ENCODE measurements at regions not wholly inside any gene's neighbourhood (a gene's known extent, or its start where the extent isn't known, plus 50 kb on each side); places are given as distances from the start of the nearest gene placed in this dataset.

GRCh38 chr4:34922325-34922724, 1322.0 kb downstream of the ARAP2 start:
- H3K79me2 ChIP-seq (ENCODE audit: control insufficient read depth in 1 of 2, insufficient read depth in 2 of 2, low read length in 2 of 2) = no peaks in the 10 kb centered on the region
- H3K18ac ChIP-seq (ENCODE audit: extremely low read depth, low read length) = no peak overlapping the region
- H2BK12ac ChIP-seq (ENCODE audit: low read depth, low read length) = no peak overlapping the region
- FAIRE-seq (no peak), DNase-seq (ENCODE audit: low read depth in 1 of 2, low spot score in 2 of 2) (no peak)
- no peak overlapping the region for H4K91ac ChIP-seq (replicated peaks; ENCODE audit: insufficient read length, low read length)
- 90% methylated on average over 2 of the region's 2 CpGs; no CpG with 5 or more reads in 1 of the 2 experiments for WGBS, 2 experiments (ENCODE audit: extremely low coverage in 1 of 2, insufficient coverage in 1 of 2, insufficient read length in 1 of 2, insufficient replicate concordance in 2 of 2, low coverage in 1 of 2, low lambda C conversion rate in 2 of 2, missing lambda C conversion rate in 1 of 2)
- H3K4ac ChIP-seq (replicated peaks; ENCODE audit: insufficient read length, low read depth, low read length) = no peak overlapping the region
- ChIA-PET CTCF (ENCODE audit: partially characterized antibody) (no interaction called here), POLR2A (ENCODE audit: partially characterized antibody) (no interaction called here)
- no peak overlapping the region for H2BK20ac ChIP-seq (ENCODE audit: low read length)
- H3K27ac ChIP-seq (ENCODE audit: low read depth, low read length) = no peak overlapping the region
- H3K56ac ChIP-seq (replicated peaks; ENCODE audit: insufficient read length, low read depth, low read length) = no peak overlapping the region
- H3K9ac ChIP-seq (replicated peaks in 1 of 4; ENCODE audit: extremely low read depth in 1 of 4, low read depth in 3 of 4, low read length in 3 of 4) = no peak overlapping the region
- H3K14ac ChIP-seq (ENCODE audit: insufficient read length) = no peak overlapping the region
- H3K4me2 ChIP-seq (ENCODE audit: insufficient read depth in 1 of 2, low read depth in 2 of 2, low read length in 2 of 2) = no peak overlapping the region
- no peak overlapping the region for H3K23ac ChIP-seq (ENCODE audit: insufficient read length)
- no peak overlapping the region for H3K4me3 ChIP-seq (ENCODE audit: extremely low read depth in 1 of 4, insufficient read depth in 2 of 4, low read depth in 3 of 4, low read length in 4 of 4)
- no peak overlapping the region for H2AK5ac ChIP-seq (ENCODE audit: low read depth, low read length)
- no peak overlapping the region for H2BK120ac ChIP-seq (replicated peaks; ENCODE audit: low read depth, low read length)
- H2AFZ ChIP-seq (ENCODE audit: low read length) = no peak overlapping the region
- no peaks in the 10 kb centered on the region for H3K23me2 ChIP-seq (ENCODE audit: low read depth, low read length)
- no peaks in the 10 kb centered on the region for H4K20me1 ChIP-seq (replicated peaks in 1 of 2; ENCODE audit: control insufficient read depth in 1 of 2, insufficient read depth in 2 of 2, low read length in 2 of 2)
- no peak overlapping the region for H4K8ac ChIP-seq (ENCODE audit: extremely low read depth, insufficient read depth, low read length)
- no peaks in the 10 kb centered on the region for H3K36me3 ChIP-seq (ENCODE audit: control insufficient read depth in 2 of 4, insufficient read depth in 4 of 4, low read length in 3 of 4)
- no peak overlapping the region for H4K5ac ChIP-seq (ENCODE audit: insufficient read length, low read depth, low read length)
- H3K79me1 ChIP-seq (ENCODE audit: low read depth, low read length) = no peaks in the 10 kb centered on the region
- no peaks in the 10 kb centered on the region for H3K9me3 ChIP-seq (ENCODE audit: insufficient read depth in 2 of 2, low read depth in 1 of 2, low read length in 1 of 2)
- no peaks in the 10 kb centered on the region for H3K27me3 ChIP-seq (replicated peaks in 1 of 4; ENCODE audit: control insufficient read depth in 3 of 4, extremely low read depth in 1 of 4, insufficient read depth in 3 of 4, low read length in 3 of 4)
- no peak overlapping the region for H2BK15ac ChIP-seq (ENCODE audit: low read length)
- H2BK5ac ChIP-seq (ENCODE audit: low read depth, low read length) = no peak overlapping the region
- H3K4me1 ChIP-seq (replicated peaks in 1 of 4; ENCODE audit: control insufficient read depth in 3 of 4, insufficient read depth in 4 of 4, low read length in 3 of 4) = no peaks in the 10 kb centered on the region
- TF ChIP-seq SUZ12 (IDR thresholded peaks at IDR 0.05; ENCODE audit: low read length) (no peak), RFX5 (IDR thresholded peaks at IDR 0.05; ENCODE audit: borderline replicate concordance, low read depth, low read length) (no peak), TBP (IDR thresholded peaks at IDR 0.05; ENCODE audit: low read depth, low read length) (no peak), BACH1 (IDR thresholded peaks at IDR 0.05; ENCODE audit: low read length) (no peak), SIX5 (IDR thresholded peaks at IDR 0.05; ENCODE audit: low read depth, low read length) (no peak), KDM4A (IDR thresholded peaks at IDR 0.05; ENCODE audit: low read depth, low read length, severe bottlenecking) (no peak), RAD21 (IDR thresholded peaks at IDR 0.05 in 1 of 2, conservative IDR thresholded peaks at IDR 0.05 in 1 of 2; ENCODE audit: low read depth in 2 of 2, low read length in 2 of 2) (no peak), CEBPB (IDR thresholded peaks at IDR 0.05; ENCODE audit: low read depth, low read length) (no peak), TEAD4 (IDR thresholded peaks at IDR 0.05; ENCODE audit: low read depth, low read length) (no peak), NRF1 (IDR thresholded peaks at IDR 0.05; ENCODE audit: low read depth, low read length) (no peak)
- TF ChIP-seq, protein P1, sequence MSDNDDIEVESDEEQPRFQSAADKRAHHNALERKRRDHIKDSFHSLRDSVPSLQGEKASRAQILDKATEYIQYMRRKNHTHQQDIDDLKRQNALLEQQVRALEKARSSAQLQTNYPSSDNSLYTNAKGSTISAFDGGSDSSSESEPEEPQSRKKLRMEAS (IDR thresholded peaks at IDR 0.05) = no peak
- TF ChIP-seq, protein P2, sequence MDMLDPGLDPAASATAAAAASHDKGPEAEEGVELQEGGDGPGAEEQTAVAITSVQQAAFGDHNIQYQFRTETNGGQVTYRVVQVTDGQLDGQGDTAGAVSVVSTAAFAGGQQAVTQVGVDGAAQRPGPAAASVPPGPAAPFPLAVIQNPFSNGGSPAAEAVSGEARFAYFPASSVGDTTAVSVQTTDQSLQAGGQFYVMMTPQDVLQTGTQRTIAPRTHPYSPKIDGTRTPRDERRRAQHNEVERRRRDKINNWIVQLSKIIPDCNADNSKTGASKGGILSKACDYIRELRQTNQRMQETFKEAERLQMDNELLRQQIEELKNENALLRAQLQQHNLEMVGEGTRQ (IDR thresholded peaks at IDR 0.05; ENCODE audit: low read length) = no peak
- TF ChIP-seq, protein P3, sequence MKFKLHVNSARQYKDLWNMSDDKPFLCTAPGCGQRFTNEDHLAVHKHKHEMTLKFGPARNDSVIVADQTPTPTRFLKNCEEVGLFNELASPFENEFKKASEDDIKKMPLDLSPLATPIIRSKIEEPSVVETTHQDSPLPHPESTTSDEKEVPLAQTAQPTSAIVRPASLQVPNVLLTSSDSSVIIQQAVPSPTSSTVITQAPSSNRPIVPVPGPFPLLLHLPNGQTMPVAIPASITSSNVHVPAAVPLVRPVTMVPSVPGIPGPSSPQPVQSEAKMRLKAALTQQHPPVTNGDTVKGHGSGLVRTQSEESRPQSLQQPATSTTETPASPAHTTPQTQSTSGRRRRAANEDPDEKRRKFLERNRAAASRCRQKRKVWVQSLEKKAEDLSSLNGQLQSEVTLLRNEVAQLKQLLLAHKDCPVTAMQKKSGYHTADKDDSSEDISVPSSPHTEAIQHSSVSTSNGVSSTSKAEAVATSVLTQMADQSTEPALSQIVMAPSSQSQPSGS (IDR thresholded peaks at IDR 0.05; ENCODE audit: low read length) = no peak
